Natural killer cell (primary cell): ENCODE measurements at regions not wholly inside any gene's neighbourhood (a gene's known extent, or its start where the extent isn't known, plus 50 kb on each side); places are given as distances from the start of the nearest gene placed in this dataset.

Source experiments
- ATAC-seq, 3 donors: fragments of 150-1000 bp in 2 of 3; fragments of 200-7000 bp in 1 of 3; cut with Tn5 transposase; 1 replicate in 1 of 3; 2 replicates in 2 of 3; pipeline ENCODE4 v1.10.0; 2021; ENCODE audit warnings: mild to moderate bottlenecking in 2 of 3, moderate library complexity in 2 of 3
- DNase-seq, 2 donors: peaks; one replicate each; pipeline versions ENCODE4 v3.0.0 to v3.0.0-alpha.2; 2013 to 2021; ENCODE audit warnings: mixed read lengths in 1 of 2
- H3K27ac ChIP-seq: one replicate; pipeline ENCODE4 v1.5.1; 2013; ENCODE audit warnings: mild to moderate bottlenecking, low read length
- H3K27me3 ChIP-seq: one replicate; pipeline ENCODE4 v1.6.1; 2013; ENCODE audit warnings: low read length; ENCODE audit not compliant: control insufficient read depth, insufficient read depth
- H3K36me3 ChIP-seq: one replicate; pipeline ENCODE4 v1.6.1; 2013; ENCODE audit warnings: low read length; ENCODE audit not compliant: control insufficient read depth, insufficient read depth
- H3K4me1 ChIP-seq: one replicate; pipeline ENCODE4 v1.6.1; 2013; ENCODE audit warnings: low read length; ENCODE audit not compliant: control insufficient read depth, insufficient read depth
- H3K4me3 ChIP-seq: one replicate; pipeline ENCODE4 v1.5.1; 2013; ENCODE audit warnings: low read length
- H3K9me3 ChIP-seq: one replicate; pipeline ENCODE4 v1.6.1; 2013; ENCODE audit warnings: low read length; ENCODE audit not compliant: control insufficient read depth, insufficient read depth
- H3K27ac Mint-ChIP-seq, 2 donors: one replicate each; pipeline ENCODE4 v1.8.0; 2022; ENCODE audit warnings: mild to moderate bottlenecking in 2 of 2, mixed read lengths in 2 of 2, moderate library complexity in 1 of 2
- H3K27me3 Mint-ChIP-seq, 2 donors: one replicate each; pipeline ENCODE4 v1.8.0; 2022; ENCODE audit warnings: low read depth in 2 of 2, mixed read lengths in 2 of 2
- H3K36me3 Mint-ChIP-seq: one replicate; pipeline ENCODE4 v1.8.0; 2022; ENCODE audit warnings: mixed read lengths
- H3K4me1 Mint-ChIP-seq, 2 donors: one replicate each; pipeline ENCODE4 v1.8.0; 2022; ENCODE audit warnings: mixed read lengths in 2 of 2
- H3K4me3 Mint-ChIP-seq: one replicate; pipeline ENCODE4 v1.8.0; 2022; ENCODE audit warnings: mild to moderate bottlenecking, moderate library complexity, mixed read lengths
- H3K9me3 Mint-ChIP-seq, 2 donors: one replicate each; pipeline ENCODE4 v1.8.0; 2022; ENCODE audit warnings: mixed read lengths in 2 of 2
- CTCF ChIP-seq: fragments of 200-600 bp; IDR thresholded peaks from one replicate; pipeline ENCODE4 v1.8.0; 2022; ENCODE audit warnings: antibody characterized with exemption
- WGBS: methylation state at CpG from one replicate; pipeline ENCODE4 v1.1.7; 2013; ENCODE audit warnings: missing lambda C conversion rate; ENCODE audit not compliant: insufficient coverage; 5-methylcytosine and 5-hydroxymethylcytosine counted together
- intact Hi-C: fragments of 100-400 bp; cut with micrococcal nuclease; formaldehyde crosslinking; loops from one replicate; pipeline ENCODE4 v1.14.2; 2022

DNA sequence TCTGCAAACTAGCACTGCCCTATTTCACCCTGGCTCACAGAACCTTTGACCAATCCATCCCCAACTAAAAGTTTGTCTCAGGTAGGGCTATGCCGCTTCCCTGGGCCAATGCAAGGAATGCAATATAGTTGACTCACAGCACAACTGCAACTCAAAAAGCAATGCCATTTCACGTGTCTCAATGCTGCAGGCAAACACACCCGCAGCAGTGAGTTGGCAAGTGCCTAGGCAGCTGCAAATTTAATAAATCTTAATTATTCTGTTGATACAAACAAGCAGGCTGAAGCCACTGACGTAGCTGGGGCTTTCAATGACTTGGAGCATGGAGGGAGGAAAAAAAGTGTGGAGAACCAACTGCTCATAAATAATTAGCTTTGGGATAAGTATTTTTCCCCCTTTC lies 87.9 kb downstream of the SYNE3 start:
- Mint-ChIP-seq H3K27ac (no peak overlapping the region), H3K4me1 (peaks cover 0 to 5% of the 10 kb centered on the region in 2 donors), H3K9me3 (no peaks in the 10 kb centered on the region), H3K27me3 (no peaks in the 10 kb centered on the region), H3K36me3 (no peaks in the 10 kb centered on the region), H3K4me3 (no peak overlapping the region)
- Histone ChIP-seq H3K4me3 (no peak overlapping the region), H3K27ac (no peak overlapping the region), H3K27me3 (no peaks in the 10 kb centered on the region), H3K4me1 (no peaks in the 10 kb centered on the region), H3K9me3 (no peaks in the 10 kb centered on the region), H3K36me3 (peaks cover 27% of the 10 kb centered on the region)
- ATAC-seq, result no peak
- intact Hi-C loops, result no loop called here
- TF ChIP-seq CTCF, result no peak
- 95% methylated on average over 3 of the region's 4 CpGs for WGBS
- DNase-seq, result no peak

GRCh38 chr14:95426116-95426475 lies 90.4 kb downstream of the SYNE3 start:
- no peak overlapping the region for H3K4me3 Mint-ChIP-seq
- H3K9me3 ChIP-seq, result no peaks in the 10 kb centered on the region
- H3K4me1 Mint-ChIP-seq, result peaks cover 0 to 5% of the 10 kb centered on the region in 2 donors
- TF ChIP-seq CTCF, result no peak
- peaks cover 11% of the 10 kb centered on the region for H3K36me3 ChIP-seq
- no peaks in the 10 kb centered on the region for H3K9me3 Mint-ChIP-seq
- no peak for ATAC-seq
- H3K36me3 Mint-ChIP-seq, result no peaks in the 10 kb centered on the region
- WGBS, result 95% methylated on average over 4 of the region's 6 CpGs
- no peaks in the 10 kb centered on the region for H3K27me3 Mint-ChIP-seq
- intact Hi-C loops, result no loop called here
- H3K4me3 ChIP-seq, result no peak overlapping the region
- H3K27ac Mint-ChIP-seq, result no peak overlapping the region
- no peak for DNase-seq
- H3K27me3 ChIP-seq, result no peaks in the 10 kb centered on the region
- no peaks in the 10 kb centered on the region for H3K4me1 ChIP-seq
- H3K27ac ChIP-seq, result no peak overlapping the region

- Mint-ChIP-seq H3K36me3 (no peaks in the 10 kb centered on the region), H3K9me3 (no peaks in the 10 kb centered on the region), H3K27me3 (no peaks in the 10 kb centered on the region), H3K4me3 (no peak overlapping the region), H3K4me1 (peaks cover 0 to 5% of the 10 kb centered on the region in 2 donors), H3K27ac (no peak overlapping the region)
- peaks cover 8% of the 10 kb centered on the region for H3K36me3 ChIP-seq
- no peak for TF ChIP-seq CTCF
- no peaks in the 10 kb centered on the region for H3K4me1 ChIP-seq
- no peak for ATAC-seq
- H3K27ac ChIP-seq, result no peak overlapping the region
- H3K4me3 ChIP-seq, result no peak overlapping the region
- intact Hi-C loops, result no loop called here
- 97% methylated on average over 9 of the region's 9 CpGs for WGBS
- no peaks in the 10 kb centered on the region for H3K27me3 ChIP-seq
- no peaks in the 10 kb centered on the region for H3K9me3 ChIP-seq
- no peak for DNase-seq
These were observed 90.9 kb downstream of the SYNE3 start for GRCh38 chr14:95425369-95426115.

- WGBS, result 97% methylated on average over 5 of the region's 5 CpGs
These were observed 91.9 kb downstream of the SYNE3 start for GRCh38 chr14:95424529-95424928.

More at GRCh38 chr14:95424529-95424928, 91.9 kb downstream of the SYNE3 start:
- no peaks in the 10 kb centered on the region for H3K9me3 ChIP-seq
- intact Hi-C loops, result no loop called here
- H3K27ac Mint-ChIP-seq, result no peak overlapping the region
- H3K4me1 ChIP-seq, result no peaks in the 10 kb centered on the region
- H3K4me1 Mint-ChIP-seq, result peaks cover 0 to 9% of the 10 kb centered on the region in 2 donors
- no peaks in the 10 kb centered on the region for H3K36me3 Mint-ChIP-seq
- no peak overlapping the region for H3K4me3 ChIP-seq
- H3K4me3 Mint-ChIP-seq, result no peak overlapping the region
- peaks cover 10% of the 10 kb centered on the region for H3K36me3 ChIP-seq
- no peaks in the 10 kb centered on the region for H3K27me3 Mint-ChIP-seq
- no peak for TF ChIP-seq CTCF
- H3K27ac ChIP-seq, result no peak overlapping the region
- no peaks in the 10 kb centered on the region for H3K27me3 ChIP-seq
- H3K9me3 Mint-ChIP-seq, result peaks cover 3 to 4% of the 10 kb centered on the region in 2 donors
- DNase-seq (no peak), ATAC-seq (no peak)
